ENCODE measurements at regions not wholly inside any gene's neighbourhood (a gene's known extent, or its start where the extent isn't known, plus 50 kb on each side); places are given as distances from the start of the nearest gene placed in this dataset.

DNA sequence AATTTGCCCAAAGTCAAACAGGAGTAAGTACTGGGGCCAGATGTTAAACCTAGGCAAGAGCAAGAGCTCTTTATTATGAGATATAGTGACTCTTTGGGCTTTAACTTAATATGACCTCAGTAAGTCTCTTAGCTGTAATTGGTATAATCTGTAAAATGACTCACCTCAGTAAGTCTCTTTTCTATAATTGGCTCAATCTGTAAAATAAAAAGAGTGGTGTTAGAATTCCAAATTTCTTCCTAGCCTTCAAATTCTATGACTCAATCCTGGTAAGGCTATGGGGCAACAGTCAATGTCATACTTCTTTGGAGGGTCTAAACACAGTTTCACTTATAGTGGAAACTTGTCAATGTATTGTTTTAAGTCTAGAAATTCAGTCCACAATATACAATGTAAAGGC, 1608.9 kb upstream of the PIK3C3 start:
- no peak overlapping the region for H2AFZ ChIP-seq (replicated peaks)
- no peaks in the 10 kb centered on the region for H3K36me3 ChIP-seq
- no peak overlapping the region for H3K4me2 ChIP-seq
- peaks cover 2% of the 10 kb centered on the region for H3K27me3 Mint-ChIP-seq (ENCODE audit: insufficient read depth, low read depth)
- H3K4me3 ChIP-seq, result no peak overlapping the region
- H3K36me3 Mint-ChIP-seq, result no peaks in the 10 kb centered on the region
- H3K9me3 ChIP-seq (ENCODE audit: low read depth), result no peaks in the 10 kb centered on the region
- TF ChIP-seq, protein P1, sequence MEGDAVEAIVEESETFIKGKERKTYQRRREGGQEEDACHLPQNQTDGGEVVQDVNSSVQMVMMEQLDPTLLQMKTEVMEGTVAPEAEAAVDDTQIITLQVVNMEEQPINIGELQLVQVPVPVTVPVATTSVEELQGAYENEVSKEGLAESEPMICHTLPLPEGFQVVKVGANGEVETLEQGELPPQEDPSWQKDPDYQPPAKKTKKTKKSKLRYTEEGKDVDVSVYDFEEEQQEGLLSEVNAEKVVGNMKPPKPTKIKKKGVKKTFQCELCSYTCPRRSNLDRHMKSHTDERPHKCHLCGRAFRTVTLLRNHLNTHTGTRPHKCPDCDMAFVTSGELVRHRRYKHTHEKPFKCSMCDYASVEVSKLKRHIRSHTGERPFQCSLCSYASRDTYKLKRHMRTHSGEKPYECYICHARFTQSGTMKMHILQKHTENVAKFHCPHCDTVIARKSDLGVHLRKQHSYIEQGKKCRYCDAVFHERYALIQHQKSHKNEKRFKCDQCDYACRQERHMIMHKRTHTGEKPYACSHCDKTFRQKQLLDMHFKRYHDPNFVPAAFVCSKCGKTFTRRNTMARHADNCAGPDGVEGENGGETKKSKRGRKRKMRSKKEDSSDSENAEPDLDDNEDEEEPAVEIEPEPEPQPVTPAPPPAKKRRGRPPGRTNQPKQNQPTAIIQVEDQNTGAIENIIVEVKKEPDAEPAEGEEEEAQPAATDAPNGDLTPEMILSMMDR (IDR thresholded peaks at IDR 0.05), result no peak
- no peak for TF ChIP-seq EZH2 (IDR thresholded peaks at IDR 0.05)
- no peak for TF ChIP-seq EZH2phosphoT487 (IDR thresholded peaks at IDR 0.05)
- H3K9me3 Mint-ChIP-seq, result no peaks in the 10 kb centered on the region
- H3K9ac ChIP-seq, result no peak overlapping the region
- H3K4me1 Mint-ChIP-seq, result no peaks in the 10 kb centered on the region
- no peaks in the 10 kb centered on the region for H3F3A ChIP-seq (ENCODE audit: low read depth)
- H4K20me1 ChIP-seq (ENCODE audit: low read depth), result no peaks in the 10 kb centered on the region
- H3K27me3 ChIP-seq, result no peaks in the 10 kb centered on the region
- no peaks in the 10 kb centered on the region for H3K4me1 ChIP-seq
- no peak overlapping the region for H3K4me3 Mint-ChIP-seq
- no peak overlapping the region for H3K27ac Mint-ChIP-seq
- no peaks in the 10 kb centered on the region for H3K79me2 ChIP-seq (ENCODE audit: low read depth)
- no peak overlapping the region for H3K27ac ChIP-seq
- DNase-seq (ENCODE audit: low spot score), result no peak

DNA sequence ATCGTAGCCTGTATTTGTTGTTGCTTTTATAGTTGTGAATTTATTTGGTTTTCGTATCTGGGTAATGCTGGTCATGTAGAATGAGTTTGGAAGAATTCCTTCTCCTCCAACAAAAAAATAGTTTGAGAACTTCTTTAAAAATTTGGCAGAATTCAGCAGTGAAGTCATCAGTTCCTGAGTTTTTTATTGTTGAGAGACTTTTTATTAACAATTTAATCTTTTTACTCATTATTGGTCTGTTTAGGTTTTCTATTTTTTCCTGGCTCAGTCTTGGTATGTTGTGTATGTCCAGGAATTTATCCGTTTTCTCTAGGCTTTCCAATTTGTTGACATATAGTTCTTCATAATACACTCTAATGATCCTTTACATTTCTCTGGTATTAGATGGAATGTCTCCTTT, 1613.3 kb upstream of the PIK3C3 start:
- Histone ChIP-seq H3K27me3 (no peaks in the 10 kb centered on the region), H3K27ac (no peak overlapping the region), H3F3A (ENCODE audit: low read depth) (no peaks in the 10 kb centered on the region), H3K36me3 (no peaks in the 10 kb centered on the region), H3K9me3 (ENCODE audit: low read depth) (no peaks in the 10 kb centered on the region), H3K4me2 (no peak overlapping the region), H3K79me2 (ENCODE audit: low read depth) (no peaks in the 10 kb centered on the region), H4K20me1 (ENCODE audit: low read depth) (no peaks in the 10 kb centered on the region), H2AFZ (replicated peaks) (no peak overlapping the region), H3K4me3 (no peak overlapping the region), H3K9ac (no peak overlapping the region), H3K4me1 (no peaks in the 10 kb centered on the region)
- Mint-ChIP-seq H3K9me3 (no peaks in the 10 kb centered on the region), H3K36me3 (no peaks in the 10 kb centered on the region), H3K4me3 (no peak overlapping the region), H3K4me1 (no peaks in the 10 kb centered on the region), H3K27me3 (ENCODE audit: insufficient read depth, low read depth) (no peaks in the 10 kb centered on the region), H3K27ac (no peak overlapping the region)
- TF ChIP-seq EZH2 (IDR thresholded peaks at IDR 0.05) (no peak), EZH2phosphoT487 (IDR thresholded peaks at IDR 0.05) (no peak)
- TF ChIP-seq, protein P1 (IDR thresholded peaks at IDR 0.05), result no peak
- no peak for DNase-seq (ENCODE audit: low spot score)

- Histone ChIP-seq H3K4me1 (no peaks in the 10 kb centered on the region), H3K9ac (no peak overlapping the region), H3K36me3 (no peaks in the 10 kb centered on the region), H3K27ac (no peak overlapping the region), H3K4me2 (no peak overlapping the region), H3K79me2 (ENCODE audit: low read depth) (no peaks in the 10 kb centered on the region), H3K27me3 (no peaks in the 10 kb centered on the region), H3F3A (ENCODE audit: low read depth) (no peaks in the 10 kb centered on the region), H3K9me3 (ENCODE audit: low read depth) (no peaks in the 10 kb centered on the region), H2AFZ (replicated peaks) (no peak overlapping the region), H4K20me1 (ENCODE audit: low read depth) (no peaks in the 10 kb centered on the region), H3K4me3 (no peak overlapping the region)
- Mint-ChIP-seq H3K9me3 (peaks cover 8% of the 10 kb centered on the region), H3K36me3 (no peaks in the 10 kb centered on the region), H3K4me3 (no peak overlapping the region), H3K4me1 (no peaks in the 10 kb centered on the region), H3K27ac (no peak overlapping the region), H3K27me3 (ENCODE audit: insufficient read depth, low read depth) (no peaks in the 10 kb centered on the region)
- TF ChIP-seq, protein P1 (IDR thresholded peaks at IDR 0.05), result no peak
- no peak for TF ChIP-seq EZH2phosphoT487 (IDR thresholded peaks at IDR 0.05)
- no peak for TF ChIP-seq EZH2 (IDR thresholded peaks at IDR 0.05)
- no peak for DNase-seq (ENCODE audit: low spot score)
Observed at GRCh38 chr18:40338284-40338683, 1616.8 kb upstream of the PIK3C3 start.
